Suprapubic skin (tissue), 4 donors: ENCODE measurements at regions not wholly inside any gene's neighbourhood (a gene's known extent, or its start where the extent isn't known, plus 50 kb on each side); places are given as distances from the start of the nearest gene placed in this dataset.

Source experiments
- EP300 ChIP-seq: sonication (generic); formaldehyde crosslinking; IDR thresholded peaks from one replicate; pipeline ENCODE4 v1.6.1; 2017; ENCODE audit warnings: antibody characterized with exemption
- POLR2A ChIP-seq, 2 donors: fragments of 450-650 bp; IDR thresholded peaks; one replicate each; pipeline ENCODE4 v1.6.1; 2017; ENCODE audit warnings: antibody characterized with exemption in 2 of 2, mild to moderate bottlenecking in 2 of 2, moderate library complexity in 2 of 2
- POLR2AphosphoS5 ChIP-seq, 3 donors: sonication (generic); formaldehyde crosslinking; IDR thresholded peaks; one replicate each; pipeline ENCODE4 v1.6.1; 2017; ENCODE audit warnings: antibody characterized with exemption in 3 of 3
- TF ChIP-seq, protein P1 (sequence below), 2 donors: fragments of 200-600 bp in 1 of 2; fragments of 450-650 bp in 1 of 2; sonication (generic) in 1 of 2; IDR thresholded peaks; one replicate each; pipeline ENCODE4 v1.5.1; 2016 to 2019; ENCODE audit warnings: antibody characterized with exemption in 2 of 2, mild to moderate bottlenecking in 1 of 2, moderate library complexity in 1 of 2

DNA sequence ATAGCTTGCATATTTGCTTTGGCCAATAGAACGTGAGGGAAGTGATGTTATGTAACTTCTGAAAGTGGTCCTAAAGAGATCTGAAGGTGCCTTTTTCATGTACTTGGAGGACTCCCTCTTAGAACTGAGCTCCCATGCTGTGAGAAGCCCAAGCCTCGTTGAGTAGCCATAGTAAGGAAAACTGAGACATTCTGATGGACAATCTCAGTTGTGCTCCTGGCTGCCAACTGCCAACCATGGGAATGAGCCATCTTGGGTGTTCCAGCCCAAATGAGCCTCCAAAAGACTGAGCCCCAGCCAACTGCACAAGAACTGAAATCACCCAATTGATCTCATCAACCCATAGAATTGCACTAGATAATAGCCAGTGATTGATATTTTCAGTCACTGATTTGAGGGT lies 106.7 kb downstream of the MRPL39 start:
- TF ChIP-seq EP300 (no peak), POLR2AphosphoS5 (IDR thresholded peaks at IDR 0.05) (no peak), POLR2A (IDR thresholded peaks at IDR 0.05) (no peak)
- TF ChIP-seq, protein P1, sequence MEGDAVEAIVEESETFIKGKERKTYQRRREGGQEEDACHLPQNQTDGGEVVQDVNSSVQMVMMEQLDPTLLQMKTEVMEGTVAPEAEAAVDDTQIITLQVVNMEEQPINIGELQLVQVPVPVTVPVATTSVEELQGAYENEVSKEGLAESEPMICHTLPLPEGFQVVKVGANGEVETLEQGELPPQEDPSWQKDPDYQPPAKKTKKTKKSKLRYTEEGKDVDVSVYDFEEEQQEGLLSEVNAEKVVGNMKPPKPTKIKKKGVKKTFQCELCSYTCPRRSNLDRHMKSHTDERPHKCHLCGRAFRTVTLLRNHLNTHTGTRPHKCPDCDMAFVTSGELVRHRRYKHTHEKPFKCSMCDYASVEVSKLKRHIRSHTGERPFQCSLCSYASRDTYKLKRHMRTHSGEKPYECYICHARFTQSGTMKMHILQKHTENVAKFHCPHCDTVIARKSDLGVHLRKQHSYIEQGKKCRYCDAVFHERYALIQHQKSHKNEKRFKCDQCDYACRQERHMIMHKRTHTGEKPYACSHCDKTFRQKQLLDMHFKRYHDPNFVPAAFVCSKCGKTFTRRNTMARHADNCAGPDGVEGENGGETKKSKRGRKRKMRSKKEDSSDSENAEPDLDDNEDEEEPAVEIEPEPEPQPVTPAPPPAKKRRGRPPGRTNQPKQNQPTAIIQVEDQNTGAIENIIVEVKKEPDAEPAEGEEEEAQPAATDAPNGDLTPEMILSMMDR (IDR thresholded peaks at IDR 0.05) = no peak
